ENCODE measurements at regions not wholly inside any gene's neighbourhood (a gene's known extent, or its start where the extent isn't known, plus 50 kb on each side); places are given as distances from the start of the nearest gene placed in this dataset.

DNA sequence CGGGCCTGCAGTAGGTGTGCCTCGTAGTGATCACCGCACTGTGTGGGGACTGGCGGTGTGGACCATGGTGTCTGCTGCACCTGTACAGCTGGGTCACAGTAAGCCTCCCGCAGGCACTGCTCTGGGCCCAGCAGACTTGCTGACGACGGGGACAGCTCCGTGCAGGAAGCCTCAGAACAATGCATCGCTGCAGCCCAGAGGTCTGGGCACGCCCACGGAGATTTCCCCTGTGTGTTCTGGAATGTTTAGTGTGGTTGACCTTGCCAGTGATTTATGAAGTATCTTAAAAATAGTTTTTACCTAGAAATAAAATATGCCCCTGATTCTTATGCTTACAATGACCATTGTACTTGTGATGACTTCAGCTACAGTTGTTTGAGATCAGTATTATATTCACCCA, 59.1 kb upstream of the ZNF32 start:
- ChIA-PET POLR2A (no interaction called here), CTCF (no interaction called here)

DNA sequence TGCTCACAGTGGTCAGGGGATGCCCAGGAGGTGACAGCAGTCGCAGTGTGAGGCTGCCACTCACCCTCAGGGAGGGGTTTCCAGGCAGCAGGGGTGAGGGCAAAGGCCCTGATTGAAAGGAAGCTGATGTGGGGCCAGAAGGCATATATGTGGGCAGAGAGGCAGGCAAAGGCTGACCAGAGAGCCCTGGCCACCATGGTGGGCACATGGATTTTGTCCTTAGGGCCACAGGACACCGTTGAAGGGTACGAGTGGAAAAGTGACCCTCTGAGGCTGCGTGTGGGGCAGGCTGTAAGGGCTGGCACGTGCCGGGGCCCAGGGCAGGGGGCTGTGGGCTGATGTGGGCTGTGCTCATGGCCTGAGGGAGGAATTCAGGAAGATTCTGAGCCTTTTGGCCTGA, 57.5 kb upstream of the ZNF32 start:
- ChIA-PET POLR2A (no interaction called here), CTCF (no interaction called here)

DNA sequence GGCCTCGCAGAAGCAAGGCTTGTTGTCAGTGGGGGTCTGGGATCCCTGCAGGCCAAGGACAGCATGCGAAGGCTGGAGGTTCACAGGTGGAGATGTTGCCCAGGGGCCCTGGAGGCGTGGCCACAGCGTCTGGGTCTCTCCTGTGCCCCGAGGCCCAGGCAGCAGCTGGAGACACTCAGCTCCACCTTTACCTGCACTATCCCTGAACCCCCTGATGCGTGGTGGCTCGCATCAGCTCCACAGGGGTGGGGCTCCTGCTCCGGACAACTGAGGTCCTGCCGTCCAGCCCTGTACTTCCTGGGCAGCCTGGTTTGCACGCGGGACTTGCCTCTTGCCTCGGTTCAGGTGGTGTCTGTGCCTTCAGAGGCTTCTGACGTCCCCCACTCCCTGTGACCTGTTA, 54.6 kb upstream of the ZNF32 start:
- CTCF ChIA-PET: no interaction called here
- POLR2A ChIA-PET: no interaction called here

DNA sequence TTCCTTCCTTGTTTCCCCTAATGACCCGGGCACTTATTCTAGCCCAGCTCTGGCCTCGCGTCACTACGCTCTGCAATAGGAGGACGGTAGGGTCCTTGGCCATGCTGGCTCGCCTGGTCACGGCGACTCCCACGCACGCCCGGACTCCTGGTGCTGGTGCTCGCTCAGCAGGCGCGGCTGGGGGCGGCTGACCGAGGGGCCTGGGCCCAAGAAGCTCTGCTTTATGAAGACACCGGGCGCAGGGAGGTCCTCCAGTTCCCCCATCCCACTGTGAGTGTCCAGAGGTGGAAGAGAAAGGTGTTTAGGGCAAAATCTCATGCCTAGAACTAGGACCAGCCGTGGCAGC, 54.2 kb upstream of the ZNF32 start:
- ChIA-PET CTCF (no interaction called here), POLR2A (no interaction called here)

DNA sequence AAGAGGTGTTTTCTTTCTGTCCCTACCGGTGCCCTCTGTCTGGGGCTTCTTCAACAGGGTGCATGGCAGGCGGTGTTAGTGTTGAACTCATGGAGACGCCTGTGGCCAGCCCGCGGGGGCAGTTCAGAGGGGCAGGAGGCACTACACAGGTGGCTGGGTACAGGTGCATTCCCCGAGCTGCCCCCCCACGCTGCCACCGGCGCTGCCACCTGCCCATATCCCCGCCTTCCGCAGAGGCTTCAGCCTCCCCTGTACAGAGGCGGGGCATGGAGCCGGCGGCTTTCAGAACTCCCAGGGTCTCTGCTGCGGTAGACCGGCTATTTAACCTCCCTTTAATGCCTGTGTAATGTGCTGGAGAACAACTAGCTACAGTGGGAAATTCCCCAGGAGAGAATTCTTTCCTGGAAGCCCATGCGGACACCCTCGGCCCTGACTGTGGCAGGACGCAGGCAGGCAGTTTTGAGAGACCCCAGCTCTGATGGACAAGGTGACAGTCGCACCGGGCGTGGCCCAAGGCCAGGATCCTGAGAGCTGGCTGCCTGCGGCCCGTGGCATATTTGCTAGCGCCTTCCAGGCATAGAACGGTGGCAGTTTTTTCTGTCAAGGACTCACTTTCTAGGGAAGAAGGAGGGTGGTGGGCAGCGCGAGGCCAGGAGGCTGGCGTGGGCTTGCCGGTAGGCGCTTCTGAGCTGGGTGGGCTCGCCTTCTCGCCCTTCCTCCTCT, 53.7 kb upstream of the ZNF32 start:
- POLR2A ChIA-PET: no interaction called here

DNA sequence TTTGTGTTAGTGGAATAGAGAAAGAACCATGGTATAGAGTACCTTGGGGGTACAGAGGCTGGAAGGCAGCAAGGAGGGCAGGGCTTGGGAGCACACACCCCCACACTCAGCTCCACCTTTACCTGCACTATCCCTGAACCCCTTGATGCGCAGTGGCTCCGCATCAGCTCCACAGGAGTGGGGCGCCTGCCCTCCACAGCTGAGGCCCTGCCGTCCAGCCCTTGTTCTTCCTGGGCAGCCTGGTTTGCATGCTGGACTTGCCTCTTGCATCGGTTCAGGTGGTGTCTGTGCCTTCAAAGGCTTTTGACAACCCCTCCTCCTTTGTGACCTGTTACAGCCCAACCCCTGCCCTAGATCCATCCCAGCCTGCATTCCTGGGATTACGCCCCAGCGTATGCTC, 52.6 kb upstream of the ZNF32 start:
- CTCF ChIA-PET: no interaction called here
- POLR2A ChIA-PET: no interaction called here

More for the DNA sequence above, 53.7 kb upstream of the ZNF32 start:
- CTCF ChIA-PET: no interaction called here

DNA sequence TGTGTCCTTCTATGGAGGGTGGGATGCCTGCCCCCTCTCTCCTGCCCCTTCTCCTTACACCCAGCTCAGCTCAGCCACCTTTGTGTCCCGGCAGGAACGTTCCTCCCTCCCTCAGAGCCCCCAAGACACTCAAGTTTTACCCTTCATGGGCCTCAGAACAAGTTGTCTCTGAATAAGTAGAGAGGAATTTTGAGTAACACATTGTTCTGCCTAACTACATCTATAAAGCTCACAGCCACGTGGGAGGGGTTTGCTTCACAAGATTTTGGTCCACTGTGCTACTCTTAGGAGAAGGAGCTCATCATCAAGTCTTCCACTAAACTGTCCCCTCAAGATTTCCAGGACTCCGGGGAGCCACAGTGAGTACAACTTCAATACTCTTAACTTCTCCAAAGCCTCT, 51.6 kb upstream of the ZNF32 start:
- POLR2A ChIA-PET: no interaction called here
- CTCF ChIA-PET: interaction anchor here (0.6 kb wide), 1 partner anchor 12 kb away, joined by 3 read pairs; no protein-coding TSS in a partner anchor

DNA sequence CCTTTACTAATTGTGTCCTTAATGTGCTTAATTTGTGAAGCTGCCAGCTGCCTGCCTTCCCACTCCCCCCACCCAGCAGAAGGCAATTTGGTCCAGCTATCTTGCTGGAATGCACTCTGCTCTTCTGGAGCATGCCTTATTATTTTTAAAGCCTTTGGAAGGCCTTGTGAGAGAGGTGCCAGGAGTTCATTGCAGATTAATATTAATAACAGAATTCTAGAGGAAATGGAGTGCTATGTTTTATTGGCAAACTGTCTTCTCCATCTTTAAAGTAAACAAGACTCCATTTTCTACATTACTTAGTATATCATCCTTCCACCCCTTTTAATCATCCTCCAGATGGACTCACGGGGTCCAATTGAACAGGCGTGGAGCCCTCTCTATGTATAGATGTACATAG, 50.8 kb upstream of the ZNF32 start:
- CTCF ChIA-PET: interaction anchor here (0.6 kb wide), 1 partner anchor 11 kb away, joined by 3 read pairs; no protein-coding TSS in a partner anchor

More for the DNA sequence above, 50.8 kb upstream of the ZNF32 start:
- POLR2A ChIA-PET: no interaction called here

Data from activated CD8-positive, alpha-beta memory T cell treated with anti-CD3 and anti-CD28 coated beads for 36 hours (primary cell).